ENCODE measurements at regions not wholly inside any gene's neighbourhood (a gene's known extent, or its start where the extent isn't known, plus 50 kb on each side); places are given as distances from the start of the nearest gene placed in this dataset.

- TF ChIP-seq ZNF512 (tag; IDR thresholded peaks at IDR 0.05): no peak
These were observed 142.1 kb downstream of the POSTN start (continued) for GRCh38 chr13:37456506-37456905.

GRCh38 chr13:37456041-37456440 is 142.5 kb downstream of the POSTN start:
- no peak overlapping the region for H3K4me2 ChIP-seq (ENCODE audit: insufficient read depth, low read length)
- no peak for ATAC-seq
- FAIRE-seq: no peak
- H4K20me1 ChIP-seq (replicated peaks; ENCODE audit: control insufficient read depth, insufficient read depth, low read length): no peaks in the 10 kb centered on the region
- no peak overlapping the region for H2AFZ ChIP-seq (ENCODE audit: low read depth, low read length)
- no peak overlapping the region for H3K27ac ChIP-seq (ENCODE audit: extremely low read depth, low read depth, low read length)
- H3K27me3 ChIP-seq (ENCODE audit: control insufficient read depth in 2 of 2, insufficient read depth in 2 of 2, low read length in 2 of 2): no peaks in the 10 kb centered on the region
- POLR2A ChIA-PET: no interaction called here
- intact Hi-C loops (cut with micrococcal nuclease): no loop called here
- H3K36me3 ChIP-seq (ENCODE audit: control insufficient read depth, insufficient read depth, low read length): no peaks in the 10 kb centered on the region
- no peak for TF ChIP-seq TAF9B (IDR thresholded peaks at IDR 0.05; ENCODE audit: partially characterized antibody)
- TF ChIP-seq ZNF398 (CRISPR knock-in tag; IDR thresholded peaks at IDR 0.05): no peak
- no peak for TF ChIP-seq CHCHD3 (CRISPR knock-in tag; IDR thresholded peaks at IDR 0.05)
- TF ChIP-seq SLC30A9 (CRISPR knock-in tag; IDR thresholded peaks at IDR 0.05): no peak
- no peaks in the 10 kb centered on the region for H3K9me3 ChIP-seq (replicated peaks; ENCODE audit: control insufficient read depth, insufficient read depth, low read depth, low read length)
- H3K4me3 ChIP-seq: no peak overlapping the region
- in situ Hi-C loops (cut with MboI): no loop called here
- H3K9ac ChIP-seq (ENCODE audit: insufficient read depth in 1 of 2, low read depth in 2 of 2, low read length in 2 of 2): no peak overlapping the region
- WGBS (ENCODE audit: insufficient coverage, low coverage, missing lambda C conversion rate): 0% methylated on average over 1 of the region's 1 CpG
- no peaks in the 10 kb centered on the region for H3K9me1 ChIP-seq (ENCODE audit: control insufficient read depth, insufficient read depth, low read length)
- no peaks in the 10 kb centered on the region for H3K79me2 ChIP-seq (ENCODE audit: control insufficient read depth, insufficient read depth, low read length)
- H3K4me1 ChIP-seq (replicated peaks in 1 of 2; ENCODE audit: control insufficient read depth in 2 of 2, insufficient read depth in 2 of 2, low read length in 2 of 2): no peaks in the 10 kb centered on the region
- CTCF ChIA-PET (ENCODE audit: low intra/inter-chr PET ratio): no interaction called here
- BruUV-seq (replicated peaks): no TSS peak
- DNase-seq (ENCODE audit: extremely low read depth in 1 of 4, low spot score in 3 of 4): no peak
